GM23338 (cell line): ENCODE measurements at regions not wholly inside any gene's neighbourhood (a gene's known extent, or its start where the extent isn't known, plus 50 kb on each side); places are given as distances from the start of the nearest gene placed in this dataset.

ENCODE experiments used
- ATAC-seq: fragments of 200-7000 bp; cut with Tn5 transposase; 3 replicates; pipeline ENCODE4 v1.9.1; 2020
- DNase-seq: peaks from one replicate; pipeline ENCODE4 v3.0.0-alpha.2; 2015; ENCODE audit warnings: low spot score
- H2AFZ ChIP-seq: fragments of 200-600 bp; sonication (generic); 2 replicates; pipeline ENCODE4 v1.8.0; 2016; ENCODE audit warnings: antibody characterized with exemption, mild to moderate bottlenecking, moderate library complexity
- H3F3A ChIP-seq: fragments of 200-600 bp; sonication (generic); replicated peaks from 2 replicates; pipeline ENCODE4 v1.8.0; 2017; ENCODE audit warnings: antibody characterized with exemption, mixed run types, low read depth
- H3K27ac ChIP-seq: fragments of 200-600 bp; sonication (generic); 2 replicates; pipeline ENCODE4 v1.6.1; 2016; ENCODE audit warnings: low read depth
- H3K27me3 ChIP-seq: fragments of 200-600 bp; sonication (generic); 2 replicates; pipeline ENCODE4 v1.8.0; 2016; ENCODE audit warnings: mild to moderate bottlenecking, mixed run types, moderate library complexity; ENCODE audit not compliant: insufficient read depth
- H3K36me3 ChIP-seq: fragments of 200-600 bp; sonication (generic); 2 replicates; pipeline ENCODE4 v1.8.0; 2016; ENCODE audit warnings: mild to moderate bottlenecking; ENCODE audit not compliant: insufficient read depth
- H3K4me1 ChIP-seq: fragments of 200-600 bp; sonication (generic); 2 replicates; pipeline ENCODE4 v1.8.0; 2016; ENCODE audit warnings: mild to moderate bottlenecking, moderate library complexity; ENCODE audit not compliant: insufficient read depth
- H3K4me2 ChIP-seq: fragments of 200-600 bp; sonication (generic); 2 replicates; pipeline ENCODE4 v1.7.1; 2017; ENCODE audit warnings: mixed run types
- H3K4me3 ChIP-seq: fragments of 200-600 bp; sonication (generic); 2 replicates; pipeline ENCODE4 v1.6.1; 2016; ENCODE audit warnings: mixed run types
- H3K79me2 ChIP-seq: fragments of 200-600 bp; sonication (generic); replicated peaks from 2 replicates; pipeline ENCODE4 v1.8.0; 2017; ENCODE audit warnings: mild to moderate bottlenecking; ENCODE audit not compliant: insufficient read depth
- H3K9me2 ChIP-seq: fragments of 200-600 bp; sonication (generic); 2 replicates; pipeline ENCODE4 v1.8.0; 2017; ENCODE audit not compliant: insufficient read depth
- H4K20me1 ChIP-seq: fragments of 200-600 bp; sonication (generic); replicated peaks from 2 replicates; pipeline ENCODE4 v1.8.0; 2017; ENCODE audit warnings: mild to moderate bottlenecking; ENCODE audit not compliant: insufficient read depth
- H3K27ac Mint-ChIP-seq: 2 replicates; pipeline ENCODE4 v1.8.0; 2020; ENCODE audit warnings: inconsistent platforms, mild to moderate bottlenecking, moderate library complexity, mixed read lengths
- H3K27me3 Mint-ChIP-seq: 3 replicates; pipeline ENCODE4 v1.8.0; 2022; ENCODE audit warnings: low read depth, mild to moderate bottlenecking, moderate library complexity, mixed read lengths, inconsistent platforms; ENCODE audit not compliant: insufficient read depth, poor library complexity
- H3K36me3 Mint-ChIP-seq: 3 replicates; pipeline ENCODE4 v1.8.0; 2021; ENCODE audit warnings: low read depth, mild to moderate bottlenecking, inconsistent platforms, moderate library complexity, mixed read lengths
- H3K4me1 Mint-ChIP-seq: 3 replicates; pipeline ENCODE4 v1.8.0; 2020; ENCODE audit warnings: mild to moderate bottlenecking, inconsistent platforms, mixed read lengths
- H3K4me3 Mint-ChIP-seq: 3 replicates; pipeline ENCODE4 v1.8.0; 2021; ENCODE audit warnings: moderate library complexity, mild to moderate bottlenecking, inconsistent platforms, mixed read lengths
- H3K9me3 Mint-ChIP-seq: 3 replicates; pipeline ENCODE4 v1.8.0; 2020; ENCODE audit warnings: moderate library complexity, mild to moderate bottlenecking, inconsistent platforms, mixed read lengths
- CREB1 ChIP-seq: fragments of 250-450 bp; sonication (Bioruptor Pico); IDR thresholded peaks from 2 replicates; pipeline ENCODE4 v1.5.0; 2020; ENCODE audit warnings: low read depth, mild to moderate bottlenecking, moderate library complexity
- CTCF ChIP-seq, 2 experiments: fragments of 200-600 bp in 1 of 2; sonication (generic) in 1 of 2; conservative IDR thresholded peaks; 2 replicates each; pipeline versions ENCODE4 v1.5.1 to v1.6.1; 2016 to 2017; ENCODE audit warnings: antibody characterized with exemption in 2 of 2, low read depth in 2 of 2, mild to moderate bottlenecking in 2 of 2, moderate library complexity in 1 of 2
- ETS1 ChIP-seq: IDR thresholded peaks from 2 replicates; pipeline ENCODE4 v1.6.1; 2016; ENCODE audit warnings: antibody characterized with exemption
- EZH2 ChIP-seq: fragments of 200-600 bp; sonication (generic); IDR thresholded peaks from one replicate; pipeline ENCODE4 v1.8.0; 2017; ENCODE audit warnings: antibody characterized with exemption, mild to moderate bottlenecking, low read depth; ENCODE audit not compliant: unreplicated experiment
- EZH2phosphoT487 ChIP-seq: fragments of 200-600 bp; sonication (generic); IDR thresholded peaks from one replicate; pipeline ENCODE4 v1.8.1; 2018; ENCODE audit warnings: antibody characterized with exemption; ENCODE audit not compliant: unreplicated experiment
- JUNB ChIP-seq: IDR thresholded peaks from one replicate; pipeline ENCODE4 v1.6.1; 2016; ENCODE audit warnings: antibody characterized with exemption; ENCODE audit not compliant: unreplicated experiment
- NANOG ChIP-seq: IDR thresholded peaks from 2 replicates; pipeline ENCODE4 v1.6.1; 2016; ENCODE audit warnings: antibody characterized with exemption, borderline replicate concordance
- POLR2AphosphoS5 ChIP-seq: IDR thresholded peaks from 2 replicates; pipeline ENCODE4 v1.6.1; 2016; ENCODE audit warnings: antibody characterized with exemption, low read depth
- REST ChIP-seq: IDR thresholded peaks from one replicate; pipeline ENCODE4 v1.6.1; 2018; ENCODE audit warnings: antibody characterized with exemption; ENCODE audit not compliant: unreplicated experiment
- STAT1 ChIP-seq: IDR thresholded peaks from one replicate; pipeline ENCODE4 v1.6.1; 2016; ENCODE audit warnings: antibody characterized with exemption; ENCODE audit not compliant: unreplicated experiment
- ZNF114 ChIP-seq: fragments of 250-450 bp; sonication (Bioruptor Pico); IDR thresholded peaks from 2 replicates; pipeline ENCODE4 v1.5.0; 2020; ENCODE audit warnings: mild to moderate bottlenecking, moderate library complexity
- ZNF331 ChIP-seq: fragments of 250-450 bp; sonication (Bioruptor Pico); IDR thresholded peaks from 2 replicates; pipeline ENCODE4 v1.5.0; 2020; ENCODE audit warnings: low read depth, mild to moderate bottlenecking, moderate library complexity
- ZNF462 ChIP-seq: fragments of 250-450 bp; sonication (Bioruptor Pico); IDR thresholded peaks from 2 replicates; pipeline ENCODE4 v1.5.0; 2020; ENCODE audit warnings: mild to moderate bottlenecking, moderate library complexity

- Mint-ChIP-seq H3K36me3 (no peaks in the 10 kb centered on the region), H3K9me3 (peaks cover 2% of the 10 kb centered on the region; the same call in 1 of the 3 replicates), H3K4me1 (peaks cover 8% of the 10 kb centered on the region), H3K27ac (no peak overlapping the region), H3K27me3 (peaks cover 6% of the 10 kb centered on the region), H3K4me3 (no peak overlapping the region)
- DNase-seq = no peak
- Histone ChIP-seq H3K27ac (no peak overlapping the region), H2AFZ (no peak overlapping the region), H3K4me2 (no peak overlapping the region), H4K20me1 (no peaks in the 10 kb centered on the region), H3K9me2 (no peaks in the 10 kb centered on the region; the same call in 1 of the 2 replicates), H3F3A (no peaks in the 10 kb centered on the region), H3K36me3 (no peaks in the 10 kb centered on the region), H3K79me2 (no peaks in the 10 kb centered on the region), H3K4me3 (no peak overlapping the region), H3K27me3 (peaks cover 12% of the 10 kb centered on the region), H3K4me1 (peaks cover 5% of the 10 kb centered on the region; the same call in 1 of the 2 replicates)
- ATAC-seq = no peak
- TF ChIP-seq CREB1 (CRISPR knock-in tag) = no peak
- no peak for TF ChIP-seq CTCF (conservative IDR thresholded peaks at IDR 0.05; ENCODE audit: low read depth in 2 of 2)
- TF ChIP-seq REST = no peak
- TF ChIP-seq ZNF331 (CRISPR knock-in tag) = no peak
- no peak for TF ChIP-seq EZH2phosphoT487
- TF ChIP-seq JUNB = no peak
- TF ChIP-seq EZH2 = no peak
- no peak for TF ChIP-seq POLR2AphosphoS5
- TF ChIP-seq ETS1 = no peak
- TF ChIP-seq STAT1 = no peak
- no peak for TF ChIP-seq NANOG
- TF ChIP-seq ZNF114 (CRISPR knock-in tag) = no peak
- TF ChIP-seq ZNF462 (CRISPR knock-in tag) = no peak
Measured at GRCh38 chr11:121727942-121728341, 275.2 kb upstream of the SORL1-AS1 start.
